ENCODE measurements at regions not wholly inside any gene's neighbourhood (a gene's known extent, or its start where the extent isn't known, plus 50 kb on each side); places are given as distances from the start of the nearest gene placed in this dataset.

- TF ChIP-seq PHB2 (IDR thresholded peaks at IDR 0.05; ENCODE audit: partially characterized antibody) (no peak), CTCF (CRISPR knock-in tag; IDR thresholded peaks at IDR 0.05) (no peak), ZNF160 (CRISPR knock-in tag; IDR thresholded peaks at IDR 0.05) (no peak)
Measured at GRCh38 chr9:13879981-13880380, 434.0 kb downstream of the NFIB start.
